ENCODE measurements at regions not wholly inside any gene's neighbourhood (a gene's known extent, or its start where the extent isn't known, plus 50 kb on each side); places are given as distances from the start of the nearest gene placed in this dataset.

GRCh38 chr4:167613381-167613780 is 379.1 kb upstream of the SPOCK3 start:
- H3K4me1 ChIP-seq (ENCODE audit: insufficient read depth, low read length, severe bottlenecking) = no peaks in the 10 kb centered on the region
- H3K4me2 ChIP-seq (ENCODE audit: low read length) = no peak overlapping the region
- H3K79me2 ChIP-seq (ENCODE audit: insufficient read depth, low read length) = no peaks in the 10 kb centered on the region
- no peaks in the 10 kb centered on the region for H3K9me3 ChIP-seq (ENCODE audit: low read length)
- no peaks in the 10 kb centered on the region for H3K36me3 ChIP-seq (ENCODE audit: insufficient read depth, low read length)
- no peak overlapping the region for H3K4me3 ChIP-seq (ENCODE audit: low read depth, low read length, poor library complexity, severe bottlenecking)
- H3F3A ChIP-seq (ENCODE audit: insufficient read depth, low read length) = no peaks in the 10 kb centered on the region
- H3K9ac ChIP-seq (ENCODE audit: low read length) = no peak overlapping the region
- no peaks in the 10 kb centered on the region for H3K9me2 ChIP-seq (ENCODE audit: low read depth, low read length)
- TF ChIP-seq CTCF (IDR thresholded peaks at IDR 0.05; ENCODE audit: low read length) = no peak
- TF ChIP-seq EZH2 (IDR thresholded peaks at IDR 0.05; ENCODE audit: borderline replicate concordance, low read length) = no peak
- H4K20me1 ChIP-seq (ENCODE audit: insufficient read depth, low read length) = no peaks in the 10 kb centered on the region
- no peak overlapping the region for H2AFZ ChIP-seq (ENCODE audit: low read length)
- H3K27me3 ChIP-seq (ENCODE audit: insufficient read depth, low read length) = no peaks in the 10 kb centered on the region
- no peak overlapping the region for H3K27ac ChIP-seq (ENCODE audit: low read depth, low read length, poor library complexity, severe bottlenecking)

GRCh38 chr4:167614866-167615265 is 380.6 kb upstream of the SPOCK3 start:
- Histone ChIP-seq H3K9me2 (ENCODE audit: low read depth, low read length) (no peaks in the 10 kb centered on the region), H3K9me3 (ENCODE audit: low read length) (no peaks in the 10 kb centered on the region), H3K9ac (ENCODE audit: low read length) (no peak overlapping the region), H3K36me3 (ENCODE audit: insufficient read depth, low read length) (no peaks in the 10 kb centered on the region), H4K20me1 (ENCODE audit: insufficient read depth, low read length) (no peaks in the 10 kb centered on the region), H3K4me1 (ENCODE audit: insufficient read depth, low read length, severe bottlenecking) (no peaks in the 10 kb centered on the region), H3K4me2 (ENCODE audit: low read length) (no peak overlapping the region), H3K79me2 (ENCODE audit: insufficient read depth, low read length) (no peaks in the 10 kb centered on the region), H3K4me3 (ENCODE audit: low read depth, low read length, poor library complexity, severe bottlenecking) (no peak overlapping the region), H2AFZ (ENCODE audit: low read length) (no peak overlapping the region), H3F3A (ENCODE audit: insufficient read depth, low read length) (no peaks in the 10 kb centered on the region), H3K27ac (ENCODE audit: low read depth, low read length, poor library complexity, severe bottlenecking) (no peak overlapping the region), H3K27me3 (ENCODE audit: insufficient read depth, low read length) (no peaks in the 10 kb centered on the region)
- no peak for TF ChIP-seq EZH2 (IDR thresholded peaks at IDR 0.05; ENCODE audit: borderline replicate concordance, low read length)
- TF ChIP-seq CTCF (IDR thresholded peaks at IDR 0.05; ENCODE audit: low read length) = no peak

- no peak overlapping the region for H2AFZ ChIP-seq (ENCODE audit: low read length)
- H3K9ac ChIP-seq (ENCODE audit: low read length) = no peak overlapping the region
- no peaks in the 10 kb centered on the region for H3K79me2 ChIP-seq (ENCODE audit: insufficient read depth, low read length)
- no peaks in the 10 kb centered on the region for H3K4me1 ChIP-seq (ENCODE audit: insufficient read depth, low read length, severe bottlenecking)
- no peaks in the 10 kb centered on the region for H4K20me1 ChIP-seq (ENCODE audit: insufficient read depth, low read length)
- no peak overlapping the region for H3K4me2 ChIP-seq (ENCODE audit: low read length)
- no peak for TF ChIP-seq CTCF (IDR thresholded peaks at IDR 0.05; ENCODE audit: low read length)
- TF ChIP-seq EZH2 (IDR thresholded peaks at IDR 0.05; ENCODE audit: borderline replicate concordance, low read length) = no peak
- H3K9me3 ChIP-seq (ENCODE audit: low read length) = no peaks in the 10 kb centered on the region
- no peaks in the 10 kb centered on the region for H3K36me3 ChIP-seq (ENCODE audit: insufficient read depth, low read length)
- no peaks in the 10 kb centered on the region for H3K9me2 ChIP-seq (ENCODE audit: low read depth, low read length)
- no peak overlapping the region for H3K4me3 ChIP-seq (ENCODE audit: low read depth, low read length, poor library complexity, severe bottlenecking)
- no peaks in the 10 kb centered on the region for H3K27me3 ChIP-seq (ENCODE audit: insufficient read depth, low read length)
- H3K27ac ChIP-seq (ENCODE audit: low read depth, low read length, poor library complexity, severe bottlenecking) = no peak overlapping the region
- no peaks in the 10 kb centered on the region for H3F3A ChIP-seq (ENCODE audit: insufficient read depth, low read length)
Measured at GRCh38 chr4:167616476-167616875, 382.2 kb upstream of the SPOCK3 start.
